Spleen (tissue), 7 donors: ENCODE measurements at regions not wholly inside any gene's neighbourhood (a gene's known extent, or its start where the extent isn't known, plus 50 kb on each side); places are given as distances from the start of the nearest gene placed in this dataset.
"Not testable (repeated sequence)": the region's sequence is repeated elsewhere in the genome, so short reads cannot be mapped to it uniquely, and the experiment has no call there.

Experiments used
- POLR2A ChIP-seq, 3 donors: fragments of 450-650 bp; IDR thresholded peaks; one replicate each; pipeline ENCODE4 v1.5.1; 2017; ENCODE audit warnings: antibody characterized with exemption in 3 of 3, mild to moderate bottlenecking in 1 of 3
- POLR2AphosphoS5 ChIP-seq, 3 donors: sonication (generic); formaldehyde crosslinking; IDR thresholded peaks; one replicate each; pipeline ENCODE4 v1.5.1; 2017; ENCODE audit warnings: antibody characterized with exemption in 3 of 3
- TF ChIP-seq, protein P1 (sequence below), 11 experiments: fragments of 200-600 bp in 7 of 11; fragments of 450-650 bp in 4 of 11; sonication (generic) in 4 of 11; IDR thresholded peaks in 8 of 11; conservative IDR thresholded peaks in 3 of 11; 1 replicate in 7 of 11; 2 replicates in 4 of 11; pipeline versions ENCODE4 v1.4.0 to v1.8.0; 2016 to 2021; ENCODE audit warnings: antibody characterized with exemption in 11 of 11, inconsistent platforms in 4 of 11, mild to moderate bottlenecking in 1 of 11
- donor health status: DM: no; HTN: no; CAD: no; lungs with moderate emphysema.
- donor health status: DM: no; HTN: no; CAD: no.
- donor health status: DM: no; HTN: no; CAD: no.

DNA sequence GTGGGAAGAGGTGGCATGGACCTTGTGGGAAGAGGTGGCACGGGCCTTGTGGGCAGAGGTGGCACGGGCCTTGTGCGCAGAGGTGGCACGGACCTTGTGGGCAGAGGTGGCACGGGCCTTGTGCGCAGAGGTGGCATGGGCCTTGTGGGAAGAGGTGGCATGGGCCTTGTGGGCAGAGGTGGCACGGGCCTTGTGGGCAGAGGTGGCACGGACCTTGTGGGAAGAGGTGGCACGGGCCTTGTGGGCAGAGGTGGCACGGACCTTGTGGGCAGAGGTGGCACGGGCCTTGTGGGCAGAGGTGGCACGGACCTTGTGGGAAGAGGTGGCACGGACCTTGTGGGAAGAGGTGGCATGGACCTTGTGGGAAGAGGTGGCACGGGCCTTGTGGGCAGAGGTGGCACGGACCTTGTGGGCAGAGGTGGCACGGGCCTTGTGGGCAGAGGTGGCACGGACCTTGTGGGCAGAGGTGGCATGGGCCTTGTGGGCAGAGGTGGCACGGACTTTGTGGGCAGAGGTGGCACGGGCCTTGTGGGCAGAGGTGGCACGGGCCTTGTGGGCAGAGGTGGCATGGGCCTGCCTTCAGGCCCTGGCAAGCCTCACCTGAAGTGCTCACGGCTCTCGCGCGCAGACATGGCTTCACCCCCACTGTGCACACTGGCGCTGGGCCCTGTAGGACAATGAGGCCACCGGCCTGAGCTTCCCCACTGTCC is 403.5 kb downstream of the THBS2 start:
- TF ChIP-seq, protein P1, sequence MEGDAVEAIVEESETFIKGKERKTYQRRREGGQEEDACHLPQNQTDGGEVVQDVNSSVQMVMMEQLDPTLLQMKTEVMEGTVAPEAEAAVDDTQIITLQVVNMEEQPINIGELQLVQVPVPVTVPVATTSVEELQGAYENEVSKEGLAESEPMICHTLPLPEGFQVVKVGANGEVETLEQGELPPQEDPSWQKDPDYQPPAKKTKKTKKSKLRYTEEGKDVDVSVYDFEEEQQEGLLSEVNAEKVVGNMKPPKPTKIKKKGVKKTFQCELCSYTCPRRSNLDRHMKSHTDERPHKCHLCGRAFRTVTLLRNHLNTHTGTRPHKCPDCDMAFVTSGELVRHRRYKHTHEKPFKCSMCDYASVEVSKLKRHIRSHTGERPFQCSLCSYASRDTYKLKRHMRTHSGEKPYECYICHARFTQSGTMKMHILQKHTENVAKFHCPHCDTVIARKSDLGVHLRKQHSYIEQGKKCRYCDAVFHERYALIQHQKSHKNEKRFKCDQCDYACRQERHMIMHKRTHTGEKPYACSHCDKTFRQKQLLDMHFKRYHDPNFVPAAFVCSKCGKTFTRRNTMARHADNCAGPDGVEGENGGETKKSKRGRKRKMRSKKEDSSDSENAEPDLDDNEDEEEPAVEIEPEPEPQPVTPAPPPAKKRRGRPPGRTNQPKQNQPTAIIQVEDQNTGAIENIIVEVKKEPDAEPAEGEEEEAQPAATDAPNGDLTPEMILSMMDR (IDR thresholded peaks at IDR 0.05 in 8 of 11, conservative IDR thresholded peaks at IDR 0.05 in 3 of 11): not testable (repeated sequence)
- TF ChIP-seq POLR2A, POLR2AphosphoS5 (IDR thresholded peaks at IDR 0.05): not testable (repeated sequence)
